ENCODE measurements at regions not wholly inside any gene's neighbourhood (a gene's known extent, or its start where the extent isn't known, plus 50 kb on each side); places are given as distances from the start of the nearest gene placed in this dataset.

DNA sequence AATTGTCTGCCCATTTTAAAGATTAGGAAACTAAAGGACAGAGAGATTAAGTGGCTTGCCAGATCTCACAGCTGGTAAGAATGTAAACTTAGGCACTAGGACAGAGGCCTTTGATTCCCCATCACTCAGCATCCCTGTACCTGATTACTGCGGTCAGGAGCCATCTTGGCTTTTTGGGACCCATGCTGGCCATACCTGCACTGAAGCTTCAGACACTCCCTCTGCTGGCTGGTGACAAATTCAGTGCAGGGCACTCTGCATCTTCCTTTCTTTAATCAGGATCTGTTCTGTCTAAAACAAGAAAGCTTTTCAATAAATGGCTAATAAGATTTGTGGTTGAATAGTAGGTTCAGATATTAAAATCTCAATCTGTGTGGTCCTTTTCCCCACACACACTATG, 215.5 kb upstream of the RORB start:
- no CpG with 5 or more reads among the region's 1 CpG for WGBS (ENCODE audit: insufficient coverage, insufficient read length)

DNA sequence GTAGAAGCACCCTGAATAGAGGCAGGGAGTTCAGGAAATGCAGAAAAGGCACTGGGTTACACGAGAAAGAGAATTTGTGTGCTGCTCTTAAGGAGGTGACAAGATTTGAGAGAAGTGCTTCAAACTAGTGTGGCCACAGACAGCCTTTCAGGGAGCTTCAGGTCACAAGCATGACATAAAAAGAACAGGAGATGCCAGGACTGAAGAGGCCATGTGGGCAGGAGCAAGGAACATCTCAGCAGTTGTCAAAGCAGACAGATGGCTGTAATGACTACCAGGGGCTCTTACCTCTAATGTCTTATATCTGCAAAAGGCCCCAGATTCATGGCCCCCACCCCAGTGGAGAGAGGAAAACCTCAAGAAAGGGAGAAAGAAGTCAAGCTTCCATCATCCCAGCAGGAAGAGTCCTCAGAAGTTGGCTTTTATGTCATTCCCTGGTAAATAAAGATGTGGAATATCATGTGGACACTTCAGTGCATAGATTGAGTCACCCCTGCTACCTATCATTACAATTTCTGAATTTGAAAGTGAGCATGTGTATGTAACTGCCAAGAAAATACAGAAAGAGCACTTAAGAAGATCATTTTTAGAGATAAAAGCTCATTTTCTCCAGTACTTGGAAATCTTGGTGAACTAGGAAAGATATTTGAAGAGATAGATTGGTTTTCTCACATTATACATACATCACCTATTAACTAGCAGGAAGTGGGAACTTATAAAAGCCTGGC, 214.4 kb upstream of the RORB start:
- Histone ChIP-seq H3K9me3 (ENCODE audit: control insufficient read depth, insufficient read depth, low read length) (no peaks in the 10 kb centered on the region), H3K36me3 (ENCODE audit: control insufficient read depth, insufficient read depth, low read length) (no peaks in the 10 kb centered on the region), H3K27me3 (ENCODE audit: control insufficient read depth, insufficient read depth, low read length) (no peaks in the 10 kb centered on the region), H3K27ac (ENCODE audit: low read length) (no peak overlapping the region), H3K4me1 (ENCODE audit: control insufficient read depth, insufficient read depth, low read length) (0 out of 2 replicates have a peak, but pooled peaks cover 1% of the 10 kb centered on the region), H3K4me3 (ENCODE audit: low read length) (no peak overlapping the region)
- DNase-seq (ENCODE audit: low read depth, low spot score), result no peak
- WGBS (ENCODE audit: insufficient coverage, insufficient read length), result no CpG with 5 or more reads among the region's 1 CpG

More for the DNA sequence above, 215.5 kb upstream of the RORB start:
- Histone ChIP-seq H3K4me1 (ENCODE audit: control insufficient read depth, insufficient read depth, low read length) (0 out of 2 replicates have a peak, but pooled peaks cover 1% of the 10 kb centered on the region), H3K9me3 (ENCODE audit: control insufficient read depth, insufficient read depth, low read length) (no peaks in the 10 kb centered on the region), H3K27ac (ENCODE audit: low read length) (no peak overlapping the region), H3K4me3 (ENCODE audit: low read length) (no peak overlapping the region), H3K27me3 (ENCODE audit: control insufficient read depth, insufficient read depth, low read length) (no peaks in the 10 kb centered on the region), H3K36me3 (ENCODE audit: control insufficient read depth, insufficient read depth, low read length) (no peaks in the 10 kb centered on the region)
- peak; percentile 41 for DNase-seq (ENCODE audit: low read depth, low spot score)

DNA sequence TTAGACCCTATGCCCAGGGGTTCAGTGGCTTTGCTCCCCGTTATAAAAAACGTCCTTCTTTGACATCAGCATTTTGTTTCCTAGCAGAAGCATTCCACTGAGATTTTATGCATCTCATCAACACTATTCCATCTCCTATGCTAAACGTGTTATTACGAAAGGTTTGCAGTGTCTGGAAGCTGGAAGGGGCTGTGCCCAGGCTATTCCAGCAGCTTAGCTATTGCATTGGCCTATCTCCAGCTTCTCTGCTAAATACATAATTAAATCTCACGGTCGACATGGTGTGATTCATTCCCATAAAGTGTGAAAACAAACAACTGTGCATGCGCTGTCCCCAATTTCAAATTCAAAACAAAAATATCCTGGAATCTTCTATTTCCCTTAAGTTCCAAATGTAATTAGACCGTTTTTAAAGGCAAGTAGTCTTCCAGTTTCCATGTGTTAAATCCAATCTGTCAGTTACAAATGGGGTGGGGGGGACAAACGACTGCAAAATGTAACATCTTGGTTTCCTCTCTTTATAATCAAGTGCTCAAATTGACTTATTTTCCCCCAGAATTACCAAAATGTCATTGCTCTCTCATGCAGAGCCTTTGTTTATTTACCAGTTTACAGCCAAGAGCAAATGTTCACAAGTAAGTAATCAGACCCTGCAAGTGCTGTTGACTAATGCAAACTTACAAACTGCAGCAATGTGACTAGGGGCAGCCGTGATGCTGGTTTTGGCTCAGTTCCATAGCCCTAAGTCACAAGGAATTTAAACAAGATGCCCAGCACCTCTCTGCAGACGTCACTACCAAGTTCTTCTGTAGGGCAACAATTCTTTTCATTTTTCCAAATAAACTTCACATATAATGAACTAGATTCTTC, 212.3 kb upstream of the RORB start:
- WGBS (ENCODE audit: insufficient coverage, insufficient read length), result no CpG with 5 or more reads among the region's 11 CpGs
- H3K27ac ChIP-seq (ENCODE audit: low read length), result no peak overlapping the region
- no peak for DNase-seq (ENCODE audit: low read depth, low spot score)
- H3K36me3 ChIP-seq (ENCODE audit: control insufficient read depth, insufficient read depth, low read length), result no peaks in the 10 kb centered on the region
- no peaks in the 10 kb centered on the region for H3K27me3 ChIP-seq (ENCODE audit: control insufficient read depth, insufficient read depth, low read length)
- H3K4me3 ChIP-seq (ENCODE audit: low read length), result no peak overlapping the region
- no peaks in the 10 kb centered on the region for H3K9me3 ChIP-seq (ENCODE audit: control insufficient read depth, insufficient read depth, low read length)
- H3K4me1 ChIP-seq (ENCODE audit: control insufficient read depth, insufficient read depth, low read length), result peaks cover 1% of the 10 kb centered on the region; the same call in 1 of the 2 replicates

DNA sequence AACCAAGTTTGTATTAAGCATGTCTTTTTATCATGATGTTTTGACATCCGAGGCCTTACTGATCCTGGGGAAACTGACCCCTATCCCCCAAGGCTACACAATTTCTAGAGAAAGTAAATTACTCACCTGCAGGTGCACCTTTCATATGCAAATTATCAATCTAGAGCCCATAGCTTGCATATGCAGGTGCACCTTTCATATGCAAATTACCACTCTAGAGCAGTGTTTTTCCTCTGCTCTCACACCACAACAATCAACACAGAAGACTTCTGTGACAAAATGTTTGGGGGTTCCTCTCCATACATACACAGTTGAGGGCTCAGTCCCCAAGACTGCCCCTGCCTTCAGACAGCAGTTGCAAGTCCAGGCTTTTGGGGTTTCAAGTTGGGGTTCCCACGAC, 203.7 kb upstream of the RORB start:
- Histone ChIP-seq H3K27ac (ENCODE audit: low read length) (no peak overlapping the region), H3K4me1 (ENCODE audit: control insufficient read depth, insufficient read depth, low read length) (no peaks in the 10 kb centered on the region; the same call in 1 of the 2 replicates), H3K4me3 (ENCODE audit: low read length) (no peak overlapping the region), H3K9me3 (ENCODE audit: control insufficient read depth, insufficient read depth, low read length) (no peaks in the 10 kb centered on the region), H3K36me3 (ENCODE audit: control insufficient read depth, insufficient read depth, low read length) (no peaks in the 10 kb centered on the region), H3K27me3 (ENCODE audit: control insufficient read depth, insufficient read depth, low read length) (no peaks in the 10 kb centered on the region)
- peak; percentile 52 for DNase-seq (ENCODE audit: low read depth, low spot score)
- WGBS (ENCODE audit: insufficient coverage, insufficient read length), result no CpG with 5 or more reads among the region's 2 CpGs

DNA sequence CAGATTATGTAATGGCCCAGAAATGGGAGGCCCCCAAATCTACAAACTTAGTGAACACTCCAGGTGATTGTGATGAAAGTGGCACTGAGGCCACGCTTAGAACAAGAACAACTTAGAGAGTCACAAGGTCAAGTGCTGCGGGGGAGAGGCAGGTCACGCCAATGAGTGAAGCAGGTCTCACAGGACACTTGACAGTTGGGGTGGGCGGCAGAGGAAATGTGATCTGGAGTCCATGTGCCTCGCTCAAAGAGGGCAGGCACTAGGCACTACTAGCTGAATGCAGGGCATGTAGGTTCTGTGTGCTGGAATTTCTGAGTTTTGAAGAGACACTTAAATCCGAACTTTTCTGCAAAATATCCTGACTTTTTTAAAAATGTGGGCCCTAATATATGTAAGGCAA, 193.2 kb upstream of the RORB start:
- DNase-seq (ENCODE audit: low read depth, low spot score), result no peak
- Histone ChIP-seq H3K9me3 (ENCODE audit: control insufficient read depth, insufficient read depth, low read length) (no peaks in the 10 kb centered on the region), H3K36me3 (ENCODE audit: control insufficient read depth, insufficient read depth, low read length) (no peaks in the 10 kb centered on the region), H3K4me1 (ENCODE audit: control insufficient read depth, insufficient read depth, low read length) (peaks cover 3% of the 10 kb centered on the region), H3K27me3 (ENCODE audit: control insufficient read depth, insufficient read depth, low read length) (no peaks in the 10 kb centered on the region), H3K27ac (ENCODE audit: low read length) (no peak overlapping the region), H3K4me3 (ENCODE audit: low read length) (no peak overlapping the region)
- WGBS (ENCODE audit: insufficient coverage, insufficient read length), result no CpG with 5 or more reads among the region's 6 CpGs

DNA sequence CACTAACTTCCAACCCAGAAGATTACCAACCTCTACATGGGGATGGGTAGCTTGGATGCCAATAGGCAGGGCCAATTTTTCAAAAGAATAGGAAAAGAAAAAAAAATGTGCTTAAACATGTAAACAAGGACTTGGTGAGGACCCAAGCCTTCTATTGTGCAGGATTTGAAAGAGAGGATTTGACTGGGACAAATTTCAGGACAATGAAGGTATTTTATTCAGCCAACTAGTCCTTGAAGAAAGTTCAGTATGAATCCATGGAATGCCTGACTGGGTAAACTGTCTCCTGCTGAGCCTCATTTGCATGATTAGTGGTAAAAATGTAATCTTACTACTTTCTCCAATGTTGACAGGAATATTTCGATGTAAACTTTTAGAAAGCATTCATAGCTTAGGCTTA, 192.5 kb upstream of the RORB start:
- no peak for DNase-seq (ENCODE audit: low read depth, low spot score)
- WGBS (ENCODE audit: insufficient coverage, insufficient read length), result no CpG with 5 or more reads among the region's 1 CpG
- H3K9me3 ChIP-seq (ENCODE audit: control insufficient read depth, insufficient read depth, low read length), result no peaks in the 10 kb centered on the region
- H3K27ac ChIP-seq (ENCODE audit: low read length), result no peak overlapping the region
- no peaks in the 10 kb centered on the region for H3K36me3 ChIP-seq (ENCODE audit: control insufficient read depth, insufficient read depth, low read length)
- H3K4me3 ChIP-seq (ENCODE audit: low read length), result no peak overlapping the region
- H3K4me1 ChIP-seq (ENCODE audit: control insufficient read depth, insufficient read depth, low read length), result peaks cover 3% of the 10 kb centered on the region
- H3K27me3 ChIP-seq (ENCODE audit: control insufficient read depth, insufficient read depth, low read length), result no peaks in the 10 kb centered on the region

DNA sequence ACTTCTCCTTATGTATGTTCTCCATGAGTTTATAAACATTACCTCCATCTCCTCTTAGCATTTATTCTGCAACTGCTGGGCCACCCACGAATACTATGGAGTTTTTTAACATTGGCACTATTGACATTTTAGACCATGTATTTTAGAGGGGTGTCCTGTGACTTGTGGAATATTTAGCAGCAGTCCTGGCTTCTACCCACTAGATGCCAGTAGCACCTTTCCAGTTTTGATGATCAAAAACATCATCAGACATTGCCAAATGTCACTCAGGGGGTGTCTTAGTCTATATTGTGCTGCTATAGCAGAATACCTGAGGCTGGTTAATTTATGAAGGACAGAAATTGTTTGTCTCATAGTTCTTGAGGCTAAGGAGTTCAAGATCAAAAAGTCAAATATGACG, 187.5 kb upstream of the RORB start:
- no peaks in the 10 kb centered on the region for H3K9me3 ChIP-seq (ENCODE audit: control insufficient read depth, insufficient read depth, low read length)
- no peak overlapping the region for H3K4me3 ChIP-seq (ENCODE audit: low read length)
- DNase-seq (ENCODE audit: low read depth, low spot score), result no peak
- no peak overlapping the region for H3K27ac ChIP-seq (ENCODE audit: low read length)
- WGBS (ENCODE audit: insufficient coverage, insufficient read length), result no CpG with 5 or more reads among the region's 2 CpGs
- peaks cover 1% of the 10 kb centered on the region; the same call in 1 of the 2 replicates for H3K4me1 ChIP-seq (ENCODE audit: control insufficient read depth, insufficient read depth, low read length)
- no peaks in the 10 kb centered on the region for H3K27me3 ChIP-seq (ENCODE audit: control insufficient read depth, insufficient read depth, low read length)
- no peaks in the 10 kb centered on the region for H3K36me3 ChIP-seq (ENCODE audit: control insufficient read depth, insufficient read depth, low read length)

DNA sequence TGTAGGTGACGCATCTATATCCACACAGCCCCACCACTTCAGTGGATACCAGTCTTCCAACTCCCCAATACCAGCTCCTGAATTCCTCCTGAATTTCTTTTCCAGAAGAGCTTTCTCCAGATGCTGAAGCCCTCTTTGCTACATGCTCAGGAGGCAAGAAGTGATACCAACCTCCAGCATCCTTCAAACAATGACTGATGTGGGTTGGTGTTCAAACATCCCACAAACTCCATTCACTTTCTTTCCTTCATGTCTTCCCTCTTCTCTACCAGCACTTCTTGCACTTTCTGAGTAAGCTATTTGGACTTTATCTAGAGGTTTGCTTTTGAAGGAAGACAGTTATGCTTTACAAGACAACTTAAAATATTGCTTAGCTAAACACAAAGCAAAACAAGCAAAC, 179.9 kb upstream of the RORB start:
- Histone ChIP-seq H3K36me3 (ENCODE audit: control insufficient read depth, insufficient read depth, low read length) (no peaks in the 10 kb centered on the region), H3K27ac (ENCODE audit: low read length) (no peak overlapping the region), H3K4me3 (ENCODE audit: low read length) (no peak overlapping the region), H3K27me3 (ENCODE audit: control insufficient read depth, insufficient read depth, low read length) (no peaks in the 10 kb centered on the region), H3K9me3 (ENCODE audit: control insufficient read depth, insufficient read depth, low read length) (no peaks in the 10 kb centered on the region), H3K4me1 (ENCODE audit: control insufficient read depth, insufficient read depth, low read length) (no peaks in the 10 kb centered on the region)
- no peak for DNase-seq (ENCODE audit: low read depth, low spot score)
- no CpG with 5 or more reads among the region's 1 CpG for WGBS (ENCODE audit: insufficient coverage, insufficient read length)

DNA sequence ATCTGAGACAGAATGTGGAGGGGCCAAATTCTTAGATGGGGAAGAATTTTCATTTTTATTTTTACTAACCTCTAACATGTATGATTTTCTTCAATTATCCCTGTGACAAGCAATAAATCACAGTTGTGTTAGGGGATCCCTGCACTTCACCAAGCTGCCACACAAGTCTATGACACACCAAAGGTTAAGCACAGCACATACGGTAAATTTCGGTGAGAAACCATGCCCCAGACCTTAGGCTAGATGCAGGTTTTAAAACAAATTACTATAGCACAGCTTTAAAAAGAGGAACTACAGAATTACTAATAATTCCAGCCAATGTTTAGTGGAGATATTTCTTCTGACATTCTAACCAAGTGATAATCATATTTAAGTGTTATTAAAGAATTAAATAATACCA, 175.7 kb upstream of the RORB start:
- H3K27me3 ChIP-seq (ENCODE audit: control insufficient read depth, insufficient read depth, low read length), result no peaks in the 10 kb centered on the region
- H3K4me1 ChIP-seq (ENCODE audit: control insufficient read depth, insufficient read depth, low read length), result peaks cover 3% of the 10 kb centered on the region; the same call in 1 of the 2 replicates
- H3K36me3 ChIP-seq (ENCODE audit: control insufficient read depth, insufficient read depth, low read length), result no peaks in the 10 kb centered on the region
- H3K4me3 ChIP-seq (ENCODE audit: low read length), result no peak overlapping the region
- WGBS (ENCODE audit: insufficient coverage, insufficient read length), result no CpG with 5 or more reads among the region's 2 CpGs
- H3K9me3 ChIP-seq (ENCODE audit: control insufficient read depth, insufficient read depth, low read length), result no peaks in the 10 kb centered on the region
- no peak overlapping the region for H3K27ac ChIP-seq (ENCODE audit: low read length)
- no peak for DNase-seq (ENCODE audit: low read depth, low spot score)

DNA sequence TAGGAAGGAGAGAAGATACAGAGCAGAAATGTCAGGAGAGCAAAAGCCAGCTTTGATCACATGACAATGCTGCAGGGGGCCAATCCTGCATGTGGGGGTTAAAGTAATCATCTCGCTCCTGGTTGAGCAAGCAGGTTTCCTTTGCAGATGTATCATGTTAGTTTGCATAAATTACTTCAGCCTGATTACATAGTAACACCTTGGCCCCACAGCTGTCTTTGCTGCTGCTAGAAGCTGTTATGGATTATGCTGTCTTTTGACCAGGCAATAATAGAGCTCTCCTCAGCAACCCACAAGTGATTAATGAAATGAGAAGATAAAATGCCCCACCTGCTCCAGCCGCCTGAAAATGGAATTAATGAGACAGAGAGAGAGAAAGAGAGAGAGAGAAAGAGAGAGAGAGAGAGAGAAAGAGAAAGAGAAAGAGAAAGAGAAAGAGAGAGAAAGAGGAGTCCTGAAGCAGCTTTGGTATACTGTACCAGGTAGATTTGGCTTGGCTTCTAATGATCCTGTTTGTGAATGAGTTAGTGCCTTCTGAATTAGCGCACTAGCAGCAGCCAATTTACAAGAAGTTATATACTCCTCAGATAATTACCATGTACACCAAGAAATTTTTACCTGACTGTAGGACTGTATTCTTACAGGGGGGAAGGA, 174.3 kb upstream of the RORB start:
- H3K4me3 ChIP-seq (ENCODE audit: low read length), result no peak overlapping the region
- H3K36me3 ChIP-seq (ENCODE audit: control insufficient read depth, insufficient read depth, low read length), result no peaks in the 10 kb centered on the region
- no peak overlapping the region for H3K27ac ChIP-seq (ENCODE audit: low read length)
- no peaks in the 10 kb centered on the region for H3K9me3 ChIP-seq (ENCODE audit: control insufficient read depth, insufficient read depth, low read length)
- H3K4me1 ChIP-seq (ENCODE audit: control insufficient read depth, insufficient read depth, low read length), result peaks cover 3% of the 10 kb centered on the region; the same call in 1 of the 2 replicates
- DNase-seq (ENCODE audit: low read depth, low spot score), result no peak
- no CpG with 5 or more reads among the region's 3 CpGs for WGBS (ENCODE audit: insufficient coverage, insufficient read length)
- H3K27me3 ChIP-seq (ENCODE audit: control insufficient read depth, insufficient read depth, low read length), result no peaks in the 10 kb centered on the region
